NCI-H1092 (cell line): ENCODE measurements at regions not wholly inside any gene's neighbourhood (a gene's known extent, or its start where the extent isn't known, plus 50 kb on each side); places are given as distances from the start of the nearest gene placed in this dataset.

Experiments used
- DNase-seq: peaks from one replicate; lab custom pipeline; 2025; lab: John Stamatoyannopoulos, UW

GRCh38 chr6:12585497-12585958 lies 131.0 kb upstream of the PHACTR1 start:
- DNase-seq = no peak

- DNase-seq = no peak
Observed at GRCh38 chr6:12586721-12587480, 129.7 kb upstream of the PHACTR1 start.

GRCh38 chr6:12590901-12591300 lies 125.7 kb upstream of the PHACTR1 start:
- DNase-seq = no peak

GRCh38 chr6:12592634-12593033 lies 123.9 kb upstream of the PHACTR1 start:
- no peak for DNase-seq

- no peak for DNase-seq
Observed at GRCh38 chr6:12593771-12594529, 122.6 kb upstream of the PHACTR1 start.

- DNase-seq = no peak
Observed at GRCh38 chr6:12594530-12594893, 122.1 kb upstream of the PHACTR1 start.

GRCh38 chr6:12595161-12595811 lies 121.3 kb upstream of the PHACTR1 start:
- DNase-seq = no peak

- no peak for DNase-seq
Observed at GRCh38 chr6:12596731-12597130, 119.8 kb upstream of the PHACTR1 start.

GRCh38 chr6:12598919-12599318 lies 117.6 kb upstream of the PHACTR1 start:
- no peak for DNase-seq

- no peak for DNase-seq
Observed at GRCh38 chr6:12601881-12602280, 114.7 kb upstream of the PHACTR1 start.

- DNase-seq = no peak
Observed at GRCh38 chr6:12602342-12602741, 114.2 kb upstream of the PHACTR1 start.

GRCh38 chr6:12602951-12603672 lies 113.5 kb upstream of the PHACTR1 start:
- no peak for DNase-seq

GRCh38 chr6:12603673-12604049 lies 112.9 kb upstream of the PHACTR1 start:
- no peak for DNase-seq

GRCh38 chr6:12605888-12606345 lies 110.7 kb upstream of the PHACTR1 start:
- DNase-seq = peak; percentile 1

- DNase-seq = no peak
Observed at GRCh38 chr6:12606616-12607015, 110.0 kb upstream of the PHACTR1 start.

GRCh38 chr6:12608016-12608860 lies 108.3 kb upstream of the PHACTR1 start:
- no peak for DNase-seq

GRCh38 chr6:12608874-12609273 lies 107.7 kb upstream of the PHACTR1 start:
- DNase-seq = no peak

- no peak for DNase-seq
Observed at GRCh38 chr6:12609751-12610150, 106.8 kb upstream of the PHACTR1 start.

- no peak for DNase-seq
Observed at GRCh38 chr6:12610862-12611261, 105.7 kb upstream of the PHACTR1 start.

- no peak for DNase-seq
Observed at GRCh38 chr6:12613811-12614210, 102.8 kb upstream of the PHACTR1 start.

- DNase-seq = no peak
Observed at GRCh38 chr6:12614456-12614855, 102.1 kb upstream of the PHACTR1 start.
